ENCODE measurements at regions not wholly inside any gene's neighbourhood (a gene's known extent, or its start where the extent isn't known, plus 50 kb on each side); places are given as distances from the start of the nearest gene placed in this dataset.

- no peak for ATAC-seq (ENCODE audit: insufficient read depth, low FRiP score)
- H3K36me3 ChIP-seq (ENCODE audit: control insufficient read depth in 4 of 4, insufficient read depth in 4 of 4, low read length in 4 of 4): no peaks in the 10 kb centered on the region
- DNase-seq: no peak
- H3K9ac ChIP-seq (ENCODE audit: insufficient read depth in 1 of 2, low read length in 2 of 2): no peak overlapping the region
- no peak overlapping the region for H3K4me3 ChIP-seq
- no peaks in the 10 kb centered on the region for H3K27me3 ChIP-seq (ENCODE audit: control insufficient read depth in 3 of 3, insufficient read depth in 3 of 3, low read length in 2 of 3)
- peaks cover 0 to 4% (median 1%) of the 10 kb centered on the region in 4 donors for H3K9me3 ChIP-seq (ENCODE audit: control insufficient read depth in 4 of 4, insufficient read depth in 3 of 4, low read length in 3 of 4)
- H3K27ac ChIP-seq (ENCODE audit: low read depth in 1 of 2, low read length in 1 of 2): no peak overlapping the region
- TF ChIP-seq, protein P1, sequence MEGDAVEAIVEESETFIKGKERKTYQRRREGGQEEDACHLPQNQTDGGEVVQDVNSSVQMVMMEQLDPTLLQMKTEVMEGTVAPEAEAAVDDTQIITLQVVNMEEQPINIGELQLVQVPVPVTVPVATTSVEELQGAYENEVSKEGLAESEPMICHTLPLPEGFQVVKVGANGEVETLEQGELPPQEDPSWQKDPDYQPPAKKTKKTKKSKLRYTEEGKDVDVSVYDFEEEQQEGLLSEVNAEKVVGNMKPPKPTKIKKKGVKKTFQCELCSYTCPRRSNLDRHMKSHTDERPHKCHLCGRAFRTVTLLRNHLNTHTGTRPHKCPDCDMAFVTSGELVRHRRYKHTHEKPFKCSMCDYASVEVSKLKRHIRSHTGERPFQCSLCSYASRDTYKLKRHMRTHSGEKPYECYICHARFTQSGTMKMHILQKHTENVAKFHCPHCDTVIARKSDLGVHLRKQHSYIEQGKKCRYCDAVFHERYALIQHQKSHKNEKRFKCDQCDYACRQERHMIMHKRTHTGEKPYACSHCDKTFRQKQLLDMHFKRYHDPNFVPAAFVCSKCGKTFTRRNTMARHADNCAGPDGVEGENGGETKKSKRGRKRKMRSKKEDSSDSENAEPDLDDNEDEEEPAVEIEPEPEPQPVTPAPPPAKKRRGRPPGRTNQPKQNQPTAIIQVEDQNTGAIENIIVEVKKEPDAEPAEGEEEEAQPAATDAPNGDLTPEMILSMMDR (IDR thresholded peaks at IDR 0.05; ENCODE audit: control extremely low read depth, extremely low read depth): no peak
- WGBS, 2 donors: 89% methylated on average over 3 of the region's 3 CpGs
- no peaks in the 10 kb centered on the region for H3K4me1 ChIP-seq (ENCODE audit: control insufficient read depth in 5 of 5, insufficient read depth in 5 of 5, low read length in 5 of 5)
Measured at GRCh38 chr5:7970816-7971215, 101.9 kb downstream of the MTRR start.

DNA sequence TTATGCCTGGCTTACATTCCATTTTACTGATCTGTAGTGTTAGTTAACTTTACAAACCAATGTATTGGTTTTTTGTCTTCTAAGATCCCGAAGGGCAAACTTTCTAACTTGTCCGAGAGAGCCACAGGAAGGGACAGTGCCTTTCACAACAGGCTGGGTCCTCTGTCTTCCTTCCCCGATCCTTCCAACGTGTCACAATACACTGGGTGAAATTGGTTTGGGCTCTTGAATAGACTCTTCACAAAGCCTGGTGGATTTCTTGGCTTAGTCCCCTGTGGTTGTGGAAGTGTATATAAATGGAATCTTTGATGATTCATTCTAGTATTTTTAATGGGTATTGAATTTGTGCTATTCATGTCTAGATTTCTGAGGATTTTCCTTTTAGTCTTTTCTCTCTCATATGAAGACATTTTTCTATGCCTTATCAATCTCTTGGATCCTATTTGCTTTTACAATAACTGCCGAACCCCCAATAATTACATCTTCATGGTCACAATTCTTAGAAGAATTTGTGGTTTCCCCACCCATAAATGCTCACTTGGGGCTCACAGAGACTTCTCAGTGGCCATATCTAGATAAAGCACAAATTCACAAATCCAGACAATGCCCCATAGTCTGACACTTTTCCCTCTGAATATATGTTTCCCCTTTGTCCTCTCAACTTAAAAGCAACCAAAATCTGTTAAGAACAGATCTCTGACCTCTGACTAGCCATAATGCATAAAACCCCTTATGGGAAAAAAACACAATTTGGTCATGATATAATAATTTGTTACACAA, 107.7 kb downstream of the MTRR start:
- TF ChIP-seq, protein P1 (IDR thresholded peaks at IDR 0.05; ENCODE audit: control extremely low read depth, extremely low read depth): no peak
- H3K9ac ChIP-seq (ENCODE audit: insufficient read depth in 1 of 2, low read length in 2 of 2): no peak overlapping the region

GRCh38 chr5:7978114-7978513, 109.2 kb downstream of the MTRR start:
- TF ChIP-seq, protein P1 (IDR thresholded peaks at IDR 0.05; ENCODE audit: control extremely low read depth, extremely low read depth): no peak
- Histone ChIP-seq H3K9ac (ENCODE audit: insufficient read depth in 1 of 2, low read length in 2 of 2) (no peak overlapping the region), H3K4me1 (ENCODE audit: control insufficient read depth in 5 of 5, insufficient read depth in 5 of 5, low read length in 5 of 5) (no peaks in the 10 kb centered on the region), H3K36me3 (ENCODE audit: control insufficient read depth in 4 of 4, insufficient read depth in 4 of 4, low read length in 4 of 4) (no peaks in the 10 kb centered on the region), H3K27me3 (ENCODE audit: control insufficient read depth in 3 of 3, insufficient read depth in 3 of 3, low read length in 2 of 3) (no peaks in the 10 kb centered on the region), H3K27ac (ENCODE audit: low read depth in 1 of 2, low read length in 1 of 2) (no peak overlapping the region), H3K4me3 (no peak overlapping the region), H3K9me3 (ENCODE audit: control insufficient read depth in 4 of 4, insufficient read depth in 3 of 4, low read length in 3 of 4) (peaks cover 0 to 2% (median 1%) of the 10 kb centered on the region in 4 donors)
- DNase-seq: no peak
- 54 to 65% methylated on average over 1 of the region's 1 CpG for WGBS, 2 donors
- ATAC-seq (ENCODE audit: insufficient read depth, low FRiP score): no peak

More for the DNA sequence above, 107.7 kb downstream of the MTRR start:
- Histone ChIP-seq H3K27me3 (ENCODE audit: control insufficient read depth in 3 of 3, insufficient read depth in 3 of 3, low read length in 2 of 3) (no peaks in the 10 kb centered on the region), H3K9me3 (ENCODE audit: control insufficient read depth in 4 of 4, insufficient read depth in 3 of 4, low read length in 3 of 4) (peaks cover 0 to 4% (median 1%) of the 10 kb centered on the region in 4 donors), H3K27ac (ENCODE audit: low read depth in 1 of 2, low read length in 1 of 2) (no peak overlapping the region), H3K4me1 (ENCODE audit: control insufficient read depth in 5 of 5, insufficient read depth in 5 of 5, low read length in 5 of 5) (no peaks in the 10 kb centered on the region), H3K4me3 (no peak overlapping the region), H3K36me3 (ENCODE audit: control insufficient read depth in 4 of 4, insufficient read depth in 4 of 4, low read length in 4 of 4) (no peaks in the 10 kb centered on the region)
- WGBS, 2 donors: 82 to 87% methylated on average over 5 of the region's 5 CpGs
- ATAC-seq (ENCODE audit: insufficient read depth, low FRiP score): no peak
- DNase-seq: no peak

Data from lung (tissue), 11 donors.